SKM-1 treated with dmso at 0.1 percent for 144 hours (cell line): ENCODE measurements at regions not wholly inside any gene's neighbourhood (a gene's known extent, or its start where the extent isn't known, plus 50 kb on each side); places are given as distances from the start of the nearest gene placed in this dataset.
A peak's percentile ranks its signal among the peaks of the same experiment; 100 is the strongest.

ENCODE experiments used
- DNase-seq: peaks from one replicate; lab custom pipeline; 2025; ENCODE audit not compliant: unreplicated experiment; lab: John Stamatoyannopoulos, UW

DNA sequence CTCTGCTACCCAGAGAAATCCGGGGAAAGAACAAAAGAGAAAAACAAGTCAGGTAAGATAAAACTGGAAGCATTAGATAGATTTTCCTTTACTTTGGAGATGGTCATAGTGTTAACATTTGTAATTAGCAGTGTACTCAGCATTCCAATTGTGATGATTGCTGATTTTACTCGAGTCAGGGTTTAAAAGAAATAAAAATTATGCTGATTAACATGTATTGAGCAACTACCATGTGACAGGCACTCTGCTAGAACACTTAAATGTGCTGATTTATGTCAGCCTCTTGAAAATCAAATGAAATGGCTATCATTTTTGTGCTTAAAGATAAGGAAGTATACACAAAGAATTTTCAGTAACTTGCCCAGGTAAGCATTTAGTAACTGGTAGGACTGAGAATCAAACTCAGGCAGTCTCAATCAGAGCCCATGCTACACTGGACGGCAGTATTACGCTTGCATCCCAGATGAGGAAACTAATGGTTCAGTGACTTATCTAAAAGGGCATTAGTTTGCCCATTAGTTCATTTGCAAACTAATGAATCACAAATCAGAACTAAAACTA is 735.1 kb upstream of the SORCS1 start:
- DNase-seq = no peak

GRCh38 chr10:107899075-107899474 is 734.6 kb upstream of the SORCS1 start:
- no peak for DNase-seq

DNA sequence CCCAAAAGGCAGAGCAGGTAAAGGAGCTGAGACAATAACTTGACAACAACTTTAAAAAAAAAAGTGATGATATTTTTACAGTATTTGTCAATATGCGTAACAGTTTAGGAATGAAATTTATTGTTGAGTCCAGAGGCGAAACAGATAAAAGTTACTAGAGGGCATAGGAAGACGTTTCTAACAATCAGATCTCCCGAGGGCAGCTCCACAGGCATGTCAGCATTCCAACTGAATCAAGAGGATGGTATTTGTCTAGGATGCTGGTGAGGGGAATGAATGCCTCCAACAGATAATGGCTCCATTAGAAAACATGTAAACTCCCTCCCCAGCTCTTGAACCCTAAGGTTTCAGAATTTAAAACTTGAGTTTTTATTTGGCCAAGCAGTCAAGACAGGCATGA is 733.9 kb upstream of the SORCS1 start:
- DNase-seq = no peak

DNA sequence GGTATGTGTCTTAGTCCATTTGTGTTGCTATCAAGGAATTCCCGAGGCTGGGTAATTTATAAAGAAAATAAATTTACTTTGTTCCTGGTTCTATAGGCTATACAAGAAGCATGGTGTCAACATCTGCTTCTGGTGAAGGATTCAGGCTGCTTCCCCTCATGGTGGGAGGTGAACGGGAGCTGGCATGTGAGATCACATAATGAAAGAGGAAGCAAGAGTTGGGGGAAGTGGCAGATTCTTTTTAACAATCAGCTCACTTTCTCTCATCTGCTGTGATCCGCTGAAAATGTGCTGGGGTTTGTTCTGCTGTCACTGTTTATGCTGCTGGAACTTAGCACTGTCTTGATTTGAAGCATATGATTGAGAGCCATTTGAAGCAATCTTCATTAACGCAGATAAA is 730.0 kb upstream of the SORCS1 start:
- peak; percentile 46 for DNase-seq

DNA sequence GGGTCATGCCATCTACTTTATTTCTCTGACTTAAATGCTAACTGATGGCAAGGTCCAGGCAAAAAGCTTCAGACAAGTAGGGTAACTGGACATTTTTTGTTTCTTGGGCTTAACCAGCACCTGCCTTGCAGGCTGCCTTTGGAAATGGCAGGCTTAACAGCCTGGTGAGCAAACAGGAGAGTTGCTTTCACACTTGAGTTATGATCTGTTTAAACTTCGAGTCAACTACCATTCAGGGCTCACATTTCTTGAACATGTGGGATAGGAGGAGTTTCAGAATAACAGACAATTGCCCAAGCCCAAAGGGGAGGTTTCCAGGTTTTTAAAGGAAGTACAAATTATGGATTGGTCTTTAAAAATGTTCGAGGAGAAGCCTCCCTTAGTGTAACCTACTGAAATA is 724.6 kb upstream of the SORCS1 start:
- no peak for DNase-seq

DNA sequence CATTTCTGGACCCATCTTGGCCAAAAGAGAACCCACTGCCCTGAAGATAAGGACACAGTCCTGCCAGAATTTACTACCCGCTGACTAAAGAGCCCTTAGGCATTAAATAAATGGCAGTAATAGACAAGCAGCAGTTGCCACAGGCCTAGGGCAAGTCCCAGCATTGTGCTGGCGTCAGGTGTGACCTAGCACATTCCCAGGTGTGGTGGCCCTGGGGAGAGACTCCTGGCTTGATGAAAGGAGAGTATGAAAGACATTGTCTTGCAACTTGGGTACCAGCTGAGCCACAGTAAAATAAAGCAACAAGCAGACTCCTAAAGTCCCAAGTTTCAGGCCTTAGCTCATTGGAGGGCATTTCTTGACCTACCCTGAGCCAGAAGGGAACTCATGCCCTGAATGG is 715.7 kb upstream of the SORCS1 start:
- DNase-seq = no peak

DNA sequence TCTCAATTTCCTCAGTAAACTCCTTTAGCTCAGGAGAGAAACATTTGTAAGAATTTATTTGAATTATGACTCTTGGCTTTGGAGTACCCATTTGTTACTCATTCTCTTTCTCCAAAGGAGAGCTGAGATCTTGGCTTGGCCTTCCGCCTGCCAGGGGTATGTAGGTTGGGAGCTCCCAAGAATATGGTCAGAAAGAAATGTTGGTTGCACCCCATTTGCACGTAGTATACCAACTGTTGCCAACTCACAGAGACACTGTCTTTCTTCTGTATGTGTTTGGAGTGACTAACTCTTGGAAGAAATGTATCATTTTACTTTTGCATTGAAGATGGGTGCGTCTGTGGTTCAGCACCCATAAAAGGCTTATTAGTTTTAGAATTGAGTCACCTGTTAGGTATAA is 708.5 kb upstream of the SORCS1 start:
- DNase-seq = no peak

- no peak for DNase-seq
Measured at GRCh38 chr10:107865691-107866090, 701.2 kb upstream of the SORCS1 start.

DNA sequence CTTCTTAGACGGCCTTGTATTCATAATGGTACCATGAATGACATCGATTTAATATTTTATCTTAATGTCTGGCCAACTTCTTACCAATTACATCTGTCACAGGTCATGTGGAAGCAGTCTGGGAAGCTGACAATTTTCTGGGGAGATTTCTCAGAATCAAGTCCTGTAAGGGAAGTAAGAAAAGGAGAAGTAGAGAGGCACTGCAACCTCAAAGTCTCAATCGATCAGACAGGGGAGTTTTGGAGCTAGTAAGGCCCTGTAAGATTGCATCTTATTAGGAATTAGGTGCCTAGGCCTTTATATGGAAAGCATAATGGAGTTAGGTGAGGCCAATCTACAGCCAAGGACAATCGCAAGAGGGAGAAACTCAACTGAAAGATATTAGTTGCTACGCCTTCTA is 694.6 kb upstream of the SORCS1 start:
- DNase-seq = peak; percentile 50

GRCh38 chr10:107856047-107856315 is 691.5 kb upstream of the SORCS1 start:
- DNase-seq = no peak

- DNase-seq = no peak
Measured at GRCh38 chr10:107855301-107856046, 691.0 kb upstream of the SORCS1 start.

GRCh38 chr10:107848726-107849360 is 684.3 kb upstream of the SORCS1 start:
- DNase-seq = no peak

DNA sequence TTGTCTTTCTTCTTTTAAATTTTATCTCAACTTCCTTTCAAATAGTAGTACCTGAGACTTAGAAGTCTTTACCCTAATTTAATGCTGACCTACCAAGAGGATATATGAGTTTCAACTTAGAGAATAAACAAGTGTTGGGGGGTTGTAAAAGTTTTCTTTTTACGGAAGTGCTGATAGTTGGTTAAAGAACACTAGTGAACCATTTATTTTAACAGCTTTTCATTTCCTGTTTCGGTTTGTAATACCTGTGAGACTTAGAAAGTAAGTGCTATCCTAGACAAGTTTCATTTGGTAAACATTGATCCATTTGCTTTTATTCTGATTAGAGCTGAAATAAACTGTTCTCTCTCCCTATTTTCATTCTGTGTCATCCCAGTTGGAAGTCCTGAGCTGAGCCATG is 683.1 kb upstream of the SORCS1 start:
- DNase-seq = no peak

DNA sequence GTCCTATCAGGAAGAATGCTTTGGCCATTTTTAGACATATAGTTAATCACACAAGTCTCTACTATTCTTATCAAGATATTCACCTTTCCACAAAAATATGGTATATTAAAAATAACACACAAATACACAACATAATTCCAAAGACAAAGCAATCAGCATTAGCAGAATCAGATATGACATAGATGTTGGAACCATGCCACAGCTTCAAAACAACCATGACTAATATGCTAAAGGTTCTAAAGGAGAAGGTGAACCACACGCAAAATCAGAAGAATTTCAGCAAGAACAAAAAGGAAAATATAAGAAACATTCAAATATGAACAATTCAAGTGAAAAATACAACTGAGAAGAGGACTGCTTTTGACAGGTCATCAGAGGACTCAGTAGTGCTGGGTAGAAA is 670.2 kb upstream of the SORCS1 start:
- no peak for DNase-seq

DNA sequence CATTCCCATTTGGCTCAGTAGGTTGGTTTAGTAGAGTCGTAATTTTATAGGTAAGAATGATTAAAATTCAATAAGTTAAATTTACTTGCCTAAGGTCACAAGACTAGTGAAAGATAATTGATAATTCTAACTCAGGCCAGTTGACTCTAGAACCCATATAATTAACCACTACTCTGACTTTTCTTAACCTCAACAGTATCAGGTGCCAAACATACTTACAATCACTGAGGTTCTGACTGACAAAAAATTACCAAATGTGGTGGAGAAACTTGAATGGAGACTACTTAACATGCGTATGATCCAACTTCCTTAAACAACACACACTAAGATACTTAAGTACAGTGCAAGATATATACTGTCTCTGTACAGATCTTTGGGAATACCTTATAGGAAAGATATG is 667.3 kb upstream of the SORCS1 start:
- DNase-seq = no peak

DNA sequence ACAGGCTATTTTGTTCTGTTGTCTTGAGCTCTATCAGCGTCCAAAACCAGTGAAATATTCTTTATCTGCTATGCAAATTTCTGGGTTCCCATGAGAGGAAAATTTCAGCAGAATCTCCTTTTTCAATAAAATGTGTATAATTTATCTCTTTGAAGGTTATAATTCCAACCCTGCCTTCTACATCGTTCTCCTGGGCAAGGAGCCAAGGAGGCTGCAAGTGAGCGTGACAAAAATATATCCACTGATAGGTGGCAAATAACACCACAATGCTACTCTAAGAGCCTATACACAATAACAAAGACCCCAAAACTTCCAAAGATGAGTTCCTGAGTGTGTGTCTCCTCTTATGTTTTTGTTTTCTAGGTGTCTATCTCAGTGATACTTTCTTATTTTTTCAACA is 664.7 kb upstream of the SORCS1 start:
- no peak for DNase-seq

- DNase-seq = no peak
Measured at GRCh38 chr10:107826171-107826570, 661.7 kb upstream of the SORCS1 start.

DNA sequence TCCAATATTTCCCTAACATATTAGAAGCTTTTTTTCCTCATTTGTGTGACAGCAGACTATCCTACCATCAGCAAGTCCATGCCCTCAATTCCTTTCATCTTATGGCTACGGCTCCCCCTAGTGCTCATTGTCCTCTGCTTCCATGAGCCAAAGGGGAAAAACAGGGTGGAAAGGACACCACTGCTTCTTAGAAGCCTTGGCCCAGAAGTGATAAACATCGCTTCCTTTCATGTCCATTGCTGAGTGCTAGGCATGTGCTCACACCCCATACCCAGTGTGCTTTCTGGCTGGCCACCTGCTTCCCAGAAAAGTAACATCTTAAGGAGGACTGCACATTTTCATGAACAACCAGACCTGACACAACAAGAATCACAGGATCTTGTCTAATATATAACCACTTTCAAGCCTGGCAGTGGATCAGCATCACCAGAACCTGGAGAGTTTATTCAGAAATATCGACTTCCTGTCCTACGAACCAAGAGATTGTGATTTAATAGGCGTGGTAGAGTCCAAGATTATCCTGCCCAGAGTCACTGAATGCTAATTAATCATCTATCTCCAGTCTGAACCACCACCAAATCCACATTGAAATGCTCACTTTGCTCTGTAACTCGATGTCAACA is 650.5 kb upstream of the SORCS1 start:
- peak; percentile 72 for DNase-seq

GRCh38 chr10:107813451-107814162 is 649.1 kb upstream of the SORCS1 start:
- no peak for DNase-seq

DNA sequence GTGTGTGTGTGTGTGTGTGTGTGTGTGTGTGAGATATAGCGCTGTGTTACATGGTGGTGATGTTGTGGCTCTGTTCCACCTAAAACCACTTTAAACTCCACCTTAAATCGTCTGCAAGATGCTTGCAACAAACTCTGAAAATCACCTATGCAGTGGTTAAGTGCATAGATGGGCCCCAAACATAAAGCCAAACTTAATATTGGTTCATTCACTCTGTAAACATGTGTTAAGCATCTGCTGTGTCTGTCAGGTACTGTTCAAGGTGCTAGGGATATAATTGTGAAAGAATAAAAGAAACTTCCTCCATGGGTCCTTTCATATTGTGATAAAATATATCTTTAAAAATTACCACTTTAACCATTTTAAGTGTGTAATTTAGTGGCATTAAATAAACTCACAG is 645.4 kb upstream of the SORCS1 start:
- DNase-seq = no peak

- no peak for DNase-seq
Measured at GRCh38 chr10:107807836-107808235, 643.3 kb upstream of the SORCS1 start.

DNA sequence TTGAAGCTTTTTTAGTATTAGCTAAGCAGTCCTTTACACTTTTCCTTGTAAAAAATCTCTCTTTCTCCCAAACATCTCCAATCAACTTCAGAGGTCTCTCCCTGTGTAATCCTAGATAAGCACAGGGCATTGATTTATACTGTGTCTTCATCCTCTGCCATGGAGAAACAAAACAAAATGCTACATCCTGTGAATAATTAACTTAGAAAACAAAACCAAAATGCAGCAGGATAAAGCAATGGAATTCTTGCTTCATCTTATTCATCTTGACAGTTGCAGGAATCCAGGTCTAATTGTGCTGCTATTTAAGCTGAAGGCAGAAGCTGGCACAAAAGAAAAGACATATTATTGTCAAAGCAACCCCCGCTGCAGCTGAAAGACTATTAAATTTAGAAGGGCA is 641.5 kb upstream of the SORCS1 start:
- no peak for DNase-seq
